GM18505 (cell line): ENCODE measurements at regions not wholly inside any gene's neighbourhood (a gene's known extent, or its start where the extent isn't known, plus 50 kb on each side); places are given as distances from the start of the nearest gene placed in this dataset.

Experiments
- ATAC-seq: cut with Tn5 transposase; IDR thresholded peaks from one replicate; pipeline ENCODE4 v1.9.1; 2021; ENCODE audit not compliant: unreplicated experiment
- POLR2A ChIP-seq: IDR thresholded peaks from 4 replicates; pipeline ENCODE4 v1.6.1; 2011; ENCODE audit warnings: borderline replicate concordance; ENCODE audit not compliant: insufficient read depth, insufficient read length; ENCODE audit errors: extremely low read depth

- ATAC-seq = no peak
- no peak for TF ChIP-seq POLR2A
These were observed 99.1 kb downstream of the UQCRFS1 start for GRCh38 chr19:29113838-29114237.

DNA sequence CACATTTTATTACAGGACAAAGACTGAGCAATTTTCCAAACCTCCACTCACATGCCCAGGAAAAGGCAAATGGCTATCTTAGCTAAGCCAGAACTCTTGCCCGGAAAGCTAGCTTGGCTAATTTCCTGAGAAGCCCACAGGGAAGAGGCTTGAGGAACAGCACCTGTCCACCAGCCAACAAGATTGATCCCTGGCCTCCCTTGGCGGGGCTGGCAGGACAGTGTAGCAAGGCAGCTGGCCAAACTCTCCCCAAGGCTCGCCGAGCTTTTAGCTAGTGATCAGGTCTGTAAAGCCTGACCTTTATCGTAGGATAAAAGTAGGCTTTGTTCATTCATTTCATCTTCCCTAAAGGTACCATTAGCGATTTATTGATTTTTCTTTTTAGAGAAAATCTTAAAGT lies 101.4 kb downstream of the UQCRFS1 start:
- no peak for ATAC-seq
- no peak for TF ChIP-seq POLR2A

- ATAC-seq = no peak
- TF ChIP-seq POLR2A = no peak
These were observed 105.1 kb downstream of the UQCRFS1 start for GRCh38 chr19:29107831-29108230.

DNA sequence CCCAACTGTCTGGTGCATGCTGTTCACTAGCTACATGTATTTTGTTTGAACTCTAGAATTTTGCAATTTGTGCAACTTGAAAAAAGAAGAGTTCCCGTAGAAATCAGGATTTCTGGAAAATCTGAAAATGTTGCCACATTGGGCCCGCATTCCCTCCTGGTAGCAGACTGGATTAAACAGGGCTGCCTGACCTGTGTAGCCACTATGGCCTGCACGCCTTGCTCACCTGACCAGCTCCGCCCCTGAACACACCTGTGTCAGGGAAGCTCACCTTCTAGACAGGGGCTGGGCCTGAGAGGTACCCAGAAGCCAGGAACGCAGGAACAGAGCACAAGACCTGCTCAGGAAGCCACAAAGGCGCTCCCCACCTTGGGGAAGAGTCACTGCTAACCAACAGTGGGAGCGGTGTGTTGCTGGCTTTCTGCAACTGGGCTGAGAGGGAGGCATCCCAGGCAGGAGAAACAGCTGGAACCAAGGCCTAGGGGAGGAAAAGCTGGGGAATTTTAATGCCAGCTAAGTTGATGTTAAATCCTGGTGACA lies 106.5 kb downstream of the UQCRFS1 start:
- TF ChIP-seq POLR2A = no peak
- ATAC-seq = no peak

- no peak for ATAC-seq
- no peak for TF ChIP-seq POLR2A
These were observed 107.2 kb downstream of the UQCRFS1 start for GRCh38 chr19:29105629-29106292.

DNA sequence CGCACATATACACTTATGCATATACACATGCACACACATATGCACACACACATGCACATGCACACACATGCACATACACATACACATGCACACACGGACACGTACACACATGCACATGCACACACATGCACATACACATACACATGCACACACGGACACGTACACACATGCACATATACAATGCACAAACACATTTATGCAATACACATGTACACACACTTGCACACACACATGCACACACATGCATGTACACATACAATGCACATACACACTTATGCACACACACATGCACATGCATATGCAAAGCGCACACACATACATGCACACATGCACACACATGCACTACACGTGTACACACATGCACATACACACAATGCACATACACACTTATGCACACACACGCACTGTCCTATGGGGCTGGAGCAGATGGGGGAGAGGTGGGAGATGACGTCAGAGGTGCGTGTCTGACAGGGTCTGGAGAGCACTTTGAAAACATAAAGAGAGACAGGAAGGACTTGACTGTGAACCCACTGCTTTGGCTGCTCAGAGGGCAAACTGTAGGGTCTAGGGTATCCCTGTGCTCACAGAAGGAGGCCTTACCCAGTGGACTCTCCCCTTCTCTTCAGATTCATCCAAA lies 108.2 kb downstream of the UQCRFS1 start:
- no peak for TF ChIP-seq POLR2A
- no peak for ATAC-seq

GRCh38 chr19:29098863-29099481 lies 114.0 kb downstream of the UQCRFS1 start:
- no peak for ATAC-seq

GRCh38 chr19:29098091-29098490 lies 114.9 kb downstream of the UQCRFS1 start:
- TF ChIP-seq POLR2A = no peak
- no peak for ATAC-seq

More at GRCh38 chr19:29098863-29099481, 114.0 kb downstream of the UQCRFS1 start:
- TF ChIP-seq POLR2A = no peak

DNA sequence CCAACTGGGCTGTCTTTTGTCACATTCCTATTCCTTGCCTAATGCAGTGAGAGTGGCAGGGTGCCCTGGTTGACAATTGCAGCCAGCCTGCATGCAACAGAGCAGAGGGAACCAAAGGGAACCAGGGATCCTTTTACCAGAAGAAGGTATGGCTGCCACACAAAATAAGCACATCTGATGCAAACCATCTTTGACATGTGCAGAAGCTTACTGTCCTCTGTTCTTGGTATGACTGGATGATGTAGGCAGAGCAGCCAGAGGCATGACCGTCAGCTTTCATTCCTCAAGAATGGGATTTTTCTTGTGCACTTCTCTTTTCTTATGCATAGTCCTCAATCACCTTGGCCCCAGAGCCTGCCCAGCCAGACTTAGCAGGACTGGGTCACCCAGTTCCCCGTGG lies 116.1 kb downstream of the UQCRFS1 start:
- no peak for ATAC-seq
- TF ChIP-seq POLR2A = no peak

- no peak for TF ChIP-seq POLR2A
- no peak for ATAC-seq
These were observed 119.4 kb downstream of the UQCRFS1 start for GRCh38 chr19:29093553-29093908.

GRCh38 chr19:29092712-29093552 lies 120.0 kb downstream of the UQCRFS1 start:
- no peak for TF ChIP-seq POLR2A
- ATAC-seq = no peak

- ATAC-seq = no peak
- no peak for TF ChIP-seq POLR2A
These were observed 122.0 kb downstream of the UQCRFS1 start for GRCh38 chr19:29090783-29091526.
